OCI-LY3 (cell line): ENCODE measurements at regions not wholly inside any gene's neighbourhood (a gene's known extent, or its start where the extent isn't known, plus 50 kb on each side); places are given as distances from the start of the nearest gene placed in this dataset.

Source experiments
- H2AFZ ChIP-seq: fragments of 200-600, 300-600 bp; shearing (Covaris generic); 2 replicates; pipeline ENCODE4 v1.6.0; 2014; ENCODE audit warnings: antibody characterized with exemption, low read depth, low read length
- H3K27ac ChIP-seq: fragments of 200-600, 300-600 bp; sonication (generic); 2 replicates; pipeline ENCODE4 v1.5.1; 2014; ENCODE audit warnings: mild to moderate bottlenecking, low read length, moderate library complexity, mixed read lengths
- H3K27me3 ChIP-seq: fragments of 200-600, 300-600 bp; sonication (generic); 2 replicates; pipeline ENCODE4 v1.6.1; 2014; ENCODE audit warnings: low read depth, low read length, mixed read lengths
- H3K36me3 ChIP-seq: fragments of 200-600, 300-600 bp; sonication (generic); replicated peaks from 2 replicates; pipeline ENCODE3; 2014; ENCODE audit warnings: low read depth, low read length, mixed read lengths
- H3K4me1 ChIP-seq: fragments of 300-600, 200-600 bp; sonication (generic); 2 replicates; pipeline ENCODE4 v1.6.1; 2014; ENCODE audit warnings: low read length, mixed read lengths
- H3K4me2 ChIP-seq: fragments of 200-600, 300-600 bp; sonication (generic); 2 replicates; pipeline ENCODE4 v1.6.1; 2014; ENCODE audit warnings: low read length, mixed read lengths
- H3K4me3 ChIP-seq: fragments of 300-600, 200-600 bp; sonication (generic); 2 replicates; pipeline ENCODE4 v1.5.1; 2014; ENCODE audit warnings: antibody characterized with exemption, mild to moderate bottlenecking, low read length, moderate library complexity
- H3K79me2 ChIP-seq: fragments of 300-600, 200-600 bp; shearing (Covaris generic); 2 replicates; pipeline ENCODE4 v1.6.1; 2014; ENCODE audit warnings: mild to moderate bottlenecking, low read length, mixed read lengths
- H3K9ac ChIP-seq: fragments of 300-600, 200-600 bp; shearing (Covaris generic); 2 replicates; pipeline ENCODE4 v1.6.0; 2014; ENCODE audit warnings: mild to moderate bottlenecking, low read length, moderate library complexity
- H3K9me3 ChIP-seq: fragments of 200-600, 300-600 bp; shearing (Covaris generic); 2 replicates; pipeline ENCODE4 v1.6.1; 2014; ENCODE audit warnings: low read length, mixed read lengths; ENCODE audit not compliant: insufficient read depth
- H4K20me1 ChIP-seq: fragments of 200-600, 300-600 bp; sonication (generic); 2 replicates; pipeline ENCODE4 v1.6.1; 2016; ENCODE audit warnings: low read length, mixed read lengths; ENCODE audit not compliant: insufficient read depth
- CTCF ChIP-seq: fragments of 200-600, 300-600 bp; sonication (generic); IDR thresholded peaks from 2 replicates; pipeline ENCODE4 v1.5.1; 2014; ENCODE audit warnings: antibody characterized with exemption, low read length, low read depth
- EZH2phosphoT487 ChIP-seq: fragments of 200-600 bp; shearing (Covaris generic); IDR thresholded peaks from 2 replicates; pipeline ENCODE4 v1.6.1; 2018; ENCODE audit warnings: antibody characterized with exemption, mixed run types, low read depth

GRCh38 chr5:84589926-84590325 lies 205.2 kb upstream of the EDIL3 start:
- Histone ChIP-seq H3K4me2 (no peak overlapping the region), H4K20me1 (no peaks in the 10 kb centered on the region), H3K27ac (no peak overlapping the region), H3K27me3 (no peaks in the 10 kb centered on the region), H3K9ac (no peak overlapping the region), H3K79me2 (no peaks in the 10 kb centered on the region), H3K4me3 (no peak overlapping the region), H3K4me1 (no peaks in the 10 kb centered on the region), H3K9me3 (no peaks in the 10 kb centered on the region), H3K36me3 (no peaks in the 10 kb centered on the region), H2AFZ (no peak overlapping the region)
- TF ChIP-seq CTCF (no peak), EZH2phosphoT487 (no peak)

- no peaks in the 10 kb centered on the region for H4K20me1 ChIP-seq
- no peaks in the 10 kb centered on the region for H3K79me2 ChIP-seq
- H3K9me3 ChIP-seq = no peaks in the 10 kb centered on the region
- TF ChIP-seq EZH2phosphoT487 (no peak), CTCF (no peak)
- no peak overlapping the region for H3K4me3 ChIP-seq
- H3K4me2 ChIP-seq = no peak overlapping the region
- no peak overlapping the region for H3K9ac ChIP-seq
- no peaks in the 10 kb centered on the region for H3K27me3 ChIP-seq
- H3K36me3 ChIP-seq = no peaks in the 10 kb centered on the region
- no peak overlapping the region for H2AFZ ChIP-seq
- H3K4me1 ChIP-seq = no peaks in the 10 kb centered on the region
- no peak overlapping the region for H3K27ac ChIP-seq
Observed at GRCh38 chr5:84585218-84585617, 200.5 kb upstream of the EDIL3 start.

GRCh38 chr5:84578226-84578625 lies 193.5 kb upstream of the EDIL3 start:
- H3K4me2 ChIP-seq = no peak overlapping the region
- H3K27me3 ChIP-seq = no peaks in the 10 kb centered on the region
- no peak overlapping the region for H3K9ac ChIP-seq
- H3K4me3 ChIP-seq = no peak overlapping the region
- H2AFZ ChIP-seq = no peak overlapping the region
- no peak overlapping the region for H3K27ac ChIP-seq
- H3K9me3 ChIP-seq = no peaks in the 10 kb centered on the region
- H4K20me1 ChIP-seq = no peaks in the 10 kb centered on the region
- no peak for TF ChIP-seq CTCF
- no peaks in the 10 kb centered on the region for H3K79me2 ChIP-seq
- no peaks in the 10 kb centered on the region for H3K4me1 ChIP-seq
- no peaks in the 10 kb centered on the region for H3K36me3 ChIP-seq

GRCh38 chr5:84573017-84573712 lies 188.5 kb upstream of the EDIL3 start:
- H2AFZ ChIP-seq = no peak overlapping the region
- H3K27ac ChIP-seq = no peak overlapping the region
- H3K9me3 ChIP-seq = no peaks in the 10 kb centered on the region
- H3K4me3 ChIP-seq = no peak overlapping the region
- no peaks in the 10 kb centered on the region for H3K27me3 ChIP-seq
- no peaks in the 10 kb centered on the region for H4K20me1 ChIP-seq
- no peaks in the 10 kb centered on the region for H3K36me3 ChIP-seq
- TF ChIP-seq EZH2phosphoT487 (no peak), CTCF (no peak)
- no peak overlapping the region for H3K9ac ChIP-seq
- H3K4me1 ChIP-seq = no peaks in the 10 kb centered on the region
- no peak overlapping the region for H3K4me2 ChIP-seq
- no peaks in the 10 kb centered on the region for H3K79me2 ChIP-seq
